Calu3 (cell line): ENCODE measurements at regions not wholly inside any gene's neighbourhood (a gene's known extent, or its start where the extent isn't known, plus 50 kb on each side); places are given as distances from the start of the nearest gene placed in this dataset.

Experiments used
- BruUV-seq: library from RNA; stranded (reverse); fragments of 400-500 nt; replicated peaks from 2 replicates; lab custom pipeline; 2021; lab: Mats Ljungman, UMichigan
- CTCF ChIA-PET: fragments of 300-600 bp; sonication (Branson Sonifier 250); formaldehyde crosslinking; loops from one replicate; lab custom pipeline; 2022; ENCODE audit warnings: antibody characterized with exemption; lab: Charles Lee
- DNase-seq: peaks from one replicate; pipeline ENCODE4 v3.0.0; 2022
- H3K27ac Mint-ChIP-seq: one replicate; pipeline ENCODE4 v1.8.0; 2022; ENCODE audit warnings: mixed read lengths; ENCODE audit not compliant: unreplicated experiment
- H3K27me3 Mint-ChIP-seq: one replicate; pipeline ENCODE4 v1.8.0; 2022; ENCODE audit warnings: mixed read lengths; ENCODE audit not compliant: unreplicated experiment
- H3K36me3 Mint-ChIP-seq: one replicate; pipeline ENCODE4 v1.8.0; 2022; ENCODE audit warnings: mild to moderate bottlenecking, moderate library complexity, mixed read lengths; ENCODE audit not compliant: insufficient read depth, unreplicated experiment
- H3K4me1 Mint-ChIP-seq: one replicate; pipeline ENCODE4 v1.8.0; 2022; ENCODE audit warnings: mild to moderate bottlenecking, low read depth, mixed read lengths; ENCODE audit not compliant: unreplicated experiment
- H3K4me3 Mint-ChIP-seq: one replicate; pipeline ENCODE4 v1.8.0; 2022; ENCODE audit warnings: mild to moderate bottlenecking, low read depth, moderate library complexity, mixed read lengths; ENCODE audit not compliant: unreplicated experiment
- H3K9me3 Mint-ChIP-seq: one replicate; pipeline ENCODE4 v1.8.0; 2022; ENCODE audit warnings: low read depth, mixed read lengths; ENCODE audit not compliant: unreplicated experiment
- intact Hi-C: fragments of 100-400 bp; cut with micrococcal nuclease; formaldehyde crosslinking; loops from one replicate; pipeline ENCODE4 v1.10.0; 2022; ENCODE audit not compliant: unreplicated experiment
- TF ChIP-seq, protein P1 (sequence below): fragments of 200-600 bp; IDR thresholded peaks from one replicate; pipeline ENCODE4 v1.8.0; 2022; ENCODE audit warnings: antibody characterized with exemption; ENCODE audit not compliant: unreplicated experiment

GRCh38 chr18:32610176-32610575, 139.5 kb upstream of the GAREM1 start:
- Mint-ChIP-seq H3K4me1 (no peaks in the 10 kb centered on the region), H3K4me3 (no peak overlapping the region), H3K27me3 (no peaks in the 10 kb centered on the region), H3K9me3 (no peaks in the 10 kb centered on the region), H3K36me3 (no peaks in the 10 kb centered on the region), H3K27ac (no peak overlapping the region)
- intact Hi-C loops = no loop called here
- CTCF ChIA-PET = no interaction called here
- no TSS peak for BruUV-seq
- no peak for DNase-seq
- TF ChIP-seq, protein P1, sequence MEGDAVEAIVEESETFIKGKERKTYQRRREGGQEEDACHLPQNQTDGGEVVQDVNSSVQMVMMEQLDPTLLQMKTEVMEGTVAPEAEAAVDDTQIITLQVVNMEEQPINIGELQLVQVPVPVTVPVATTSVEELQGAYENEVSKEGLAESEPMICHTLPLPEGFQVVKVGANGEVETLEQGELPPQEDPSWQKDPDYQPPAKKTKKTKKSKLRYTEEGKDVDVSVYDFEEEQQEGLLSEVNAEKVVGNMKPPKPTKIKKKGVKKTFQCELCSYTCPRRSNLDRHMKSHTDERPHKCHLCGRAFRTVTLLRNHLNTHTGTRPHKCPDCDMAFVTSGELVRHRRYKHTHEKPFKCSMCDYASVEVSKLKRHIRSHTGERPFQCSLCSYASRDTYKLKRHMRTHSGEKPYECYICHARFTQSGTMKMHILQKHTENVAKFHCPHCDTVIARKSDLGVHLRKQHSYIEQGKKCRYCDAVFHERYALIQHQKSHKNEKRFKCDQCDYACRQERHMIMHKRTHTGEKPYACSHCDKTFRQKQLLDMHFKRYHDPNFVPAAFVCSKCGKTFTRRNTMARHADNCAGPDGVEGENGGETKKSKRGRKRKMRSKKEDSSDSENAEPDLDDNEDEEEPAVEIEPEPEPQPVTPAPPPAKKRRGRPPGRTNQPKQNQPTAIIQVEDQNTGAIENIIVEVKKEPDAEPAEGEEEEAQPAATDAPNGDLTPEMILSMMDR = no peak

GRCh38 chr18:32607816-32608215, 137.1 kb upstream of the GAREM1 start:
- CTCF ChIA-PET = no interaction called here
- Mint-ChIP-seq H3K36me3 (no peaks in the 10 kb centered on the region), H3K27ac (no peak overlapping the region), H3K4me1 (no peaks in the 10 kb centered on the region), H3K9me3 (no peaks in the 10 kb centered on the region), H3K4me3 (no peak overlapping the region), H3K27me3 (no peaks in the 10 kb centered on the region)
- BruUV-seq = no TSS peak
- TF ChIP-seq, protein P1 = no peak
- DNase-seq = no peak
- intact Hi-C loops = no loop called here

GRCh38 chr18:32598144-32598543, 127.5 kb upstream of the GAREM1 start:
- no TSS peak for BruUV-seq
- Mint-ChIP-seq H3K4me1 (no peaks in the 10 kb centered on the region), H3K4me3 (no peak overlapping the region), H3K36me3 (no peaks in the 10 kb centered on the region), H3K9me3 (no peaks in the 10 kb centered on the region), H3K27ac (no peak overlapping the region), H3K27me3 (peaks cover 30% of the 10 kb centered on the region)
- TF ChIP-seq, protein P1 = no peak
- no peak for DNase-seq
- intact Hi-C loops = no loop called here
- CTCF ChIA-PET = no interaction called here

GRCh38 chr18:32596501-32596900, 125.8 kb upstream of the GAREM1 start:
- TF ChIP-seq, protein P1 = no peak
- Mint-ChIP-seq H3K9me3 (no peaks in the 10 kb centered on the region), H3K36me3 (no peaks in the 10 kb centered on the region), H3K4me1 (no peaks in the 10 kb centered on the region), H3K4me3 (no peak overlapping the region), H3K27me3 (peaks cover 30% of the 10 kb centered on the region), H3K27ac (no peak overlapping the region)
- CTCF ChIA-PET = interaction anchor here (0.6 kb wide), 1 partner anchor 1044 kb away, joined by 5 read pairs; no protein-coding TSS in a partner anchor
- no peak for DNase-seq
- no TSS peak for BruUV-seq
- intact Hi-C loops = no loop called here
